Vagina (tissue), 2 donors: ENCODE measurements at regions not wholly inside any gene's neighbourhood (a gene's known extent, or its start where the extent isn't known, plus 50 kb on each side); places are given as distances from the start of the nearest gene placed in this dataset.
A peak's percentile ranks its signal among the peaks of the same experiment; 100 is the strongest.

Source experiments
- DNase-seq, 2 donors: peaks; one replicate each; pipeline ENCODE4 v3.0.0-alpha.2; 2017; ENCODE audit errors: extremely low spot score in 2 of 2
- H3K27ac ChIP-seq: fragments of 200-600 bp; sonication (generic); one replicate; pipeline ENCODE4 v1.5.1; 2019
- H3K27me3 ChIP-seq: fragments of 200-600 bp; sonication (generic); one replicate; pipeline ENCODE4 v1.5.1; 2019
- H3K36me3 ChIP-seq, 2 donors: fragments of 200-600 bp; sonication (generic); one replicate each; pipeline ENCODE4 v1.5.1; 2017 to 2019
- H3K4me1 ChIP-seq: fragments of 200-600 bp; sonication (generic); one replicate; pipeline ENCODE4 v1.5.1; 2019
- H3K4me3 ChIP-seq, 2 donors: fragments of 200-600 bp; sonication (generic); 1 replicate in 1 of 2; 2 replicates in 1 of 2; pipeline ENCODE4 v1.5.1; 2016 to 2019
- H3K9me3 ChIP-seq: fragments of 200-600 bp; sonication (generic); one replicate; pipeline ENCODE4 v1.5.1; 2019
- CTCF ChIP-seq, 3 experiments: fragments of 450-650 bp in 2 of 3; fragments of 200-600 bp in 1 of 3; sonication (generic) in 1 of 3; IDR thresholded peaks; one replicate each; pipeline ENCODE4 v1.5.1; 2017 to 2019; ENCODE audit warnings: antibody characterized with exemption in 3 of 3, mild to moderate bottlenecking in 2 of 3, moderate library complexity in 2 of 3
- POLR2A ChIP-seq, 2 donors: fragments of 450-650 bp; IDR thresholded peaks; one replicate each; pipeline ENCODE4 v1.6.1; 2017; ENCODE audit warnings: antibody characterized with exemption in 2 of 2, mild to moderate bottlenecking in 2 of 2, moderate library complexity in 2 of 2
- POLR2AphosphoS5 ChIP-seq, 2 donors: sonication (generic); formaldehyde crosslinking; IDR thresholded peaks; one replicate each; pipeline ENCODE4 v1.9.0; 2017; ENCODE audit warnings: antibody characterized with exemption in 2 of 2, mild to moderate bottlenecking in 2 of 2, low read depth in 1 of 2; ENCODE audit not compliant: insufficient read depth in 1 of 2
- intact Hi-C: fragments of 100-400 bp; cut with DNase I; formaldehyde crosslinking; loops from one replicate; pipeline ENCODE4 v1.15.1; 2023

DNA sequence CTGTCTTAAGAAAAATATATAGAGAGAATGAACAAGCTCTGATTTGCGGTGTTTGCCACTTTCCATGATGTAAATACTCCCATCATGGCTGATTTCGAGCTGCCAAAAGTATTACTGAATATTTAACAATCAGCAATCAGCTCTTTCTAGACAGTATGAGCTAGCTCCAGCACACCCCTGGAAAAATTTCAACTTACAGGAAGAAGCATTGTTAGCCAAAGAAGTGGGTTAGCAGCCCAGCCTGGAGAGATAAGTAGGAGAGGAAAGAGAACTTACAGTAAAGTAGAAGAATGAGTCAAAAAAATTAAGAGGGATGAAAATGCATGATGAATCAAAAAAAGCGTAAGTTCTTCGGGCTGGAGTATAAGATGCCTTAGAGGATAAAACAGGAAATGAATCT is 60.6 kb upstream of the ANK3 start:
- H3K4me3 ChIP-seq = no peak overlapping the region
- DNase-seq = no peak
- H3K36me3 ChIP-seq = no peaks in the 10 kb centered on the region
- H3K9me3 ChIP-seq = no peaks in the 10 kb centered on the region
- H3K4me1 ChIP-seq = peaks cover 20% of the 10 kb centered on the region
- TF ChIP-seq POLR2AphosphoS5 (IDR thresholded peaks at IDR 0.05; ENCODE audit: insufficient read depth in 1 of 2, low read depth in 1 of 2) (no peak), CTCF (IDR thresholded peaks at IDR 0.05) (no peak), POLR2A (IDR thresholded peaks at IDR 0.05) (no peak)
- H3K27ac ChIP-seq = no peak overlapping the region
- H3K27me3 ChIP-seq = no peaks in the 10 kb centered on the region
- intact Hi-C loops = no loop called here

- Histone ChIP-seq H3K9me3 (no peaks in the 10 kb centered on the region), H3K36me3 (no peaks in the 10 kb centered on the region), H3K4me3 (no peak overlapping the region), H3K27me3 (no peaks in the 10 kb centered on the region), H3K4me1 (peaks cover 20% of the 10 kb centered on the region), H3K27ac (no peak overlapping the region)
- TF ChIP-seq POLR2A (IDR thresholded peaks at IDR 0.05) (no peak), POLR2AphosphoS5 (IDR thresholded peaks at IDR 0.05; ENCODE audit: insufficient read depth in 1 of 2, low read depth in 1 of 2) (no peak)
- DNase-seq = no peak
- intact Hi-C loops = loop anchor here (10.0 kb wide), 1 partner anchor 197 kb away; no protein-coding TSS in a partner anchor
Measured at GRCh38 chr10:60448246-60448645, 58.6 kb upstream of the ANK3 start.

- intact Hi-C loops = loop anchor here (10.0 kb wide), 1 partner anchor 198 kb away; no protein-coding TSS in a partner anchor
- TF ChIP-seq POLR2A (IDR thresholded peaks at IDR 0.05) (no peak), POLR2AphosphoS5 (IDR thresholded peaks at IDR 0.05; ENCODE audit: insufficient read depth in 1 of 2, low read depth in 1 of 2) (no peak), CTCF (IDR thresholded peaks at IDR 0.05) (no peak)
- Histone ChIP-seq H3K4me1 (peaks cover 20% of the 10 kb centered on the region), H3K9me3 (no peaks in the 10 kb centered on the region), H3K27me3 (no peaks in the 10 kb centered on the region), H3K36me3 (no peaks in the 10 kb centered on the region), H3K4me3 (no peak overlapping the region), H3K27ac (no peak overlapping the region)
- DNase-seq = no peak
Measured at GRCh38 chr10:60446851-60447250, 57.2 kb upstream of the ANK3 start.

- intact Hi-C loops = loop anchor here (10.0 kb wide), 1 partner anchor 199 kb away; no protein-coding TSS in a partner anchor
- Histone ChIP-seq H3K36me3 (no peaks in the 10 kb centered on the region), H3K4me1 (peaks cover 20% of the 10 kb centered on the region), H3K9me3 (no peaks in the 10 kb centered on the region), H3K27me3 (no peaks in the 10 kb centered on the region), H3K27ac (no peak overlapping the region), H3K4me3 (no peak overlapping the region)
- TF ChIP-seq POLR2A (IDR thresholded peaks at IDR 0.05) (no peak), POLR2AphosphoS5 (IDR thresholded peaks at IDR 0.05; ENCODE audit: insufficient read depth in 1 of 2, low read depth in 1 of 2) (no peak), CTCF (IDR thresholded peaks at IDR 0.05) (no peak)
- DNase-seq = no peak
Measured at GRCh38 chr10:60446070-60446833, 56.6 kb upstream of the ANK3 start.

GRCh38 chr10:60444494-60445064 is 54.9 kb upstream of the ANK3 start:
- Histone ChIP-seq H3K27me3 (no peaks in the 10 kb centered on the region), H3K36me3 (no peaks in the 10 kb centered on the region), H3K9me3 (no peaks in the 10 kb centered on the region), H3K4me1 (peaks cover 20% of the 10 kb centered on the region), H3K4me3 (no peak overlapping the region), H3K27ac (no peak overlapping the region)
- TF ChIP-seq CTCF (IDR thresholded peaks at IDR 0.05) (peak in 2 of 3 experiments; percentile 29 to 38), POLR2A (IDR thresholded peaks at IDR 0.05) (no peak), POLR2AphosphoS5 (IDR thresholded peaks at IDR 0.05; ENCODE audit: insufficient read depth in 1 of 2, low read depth in 1 of 2) (no peak)
- intact Hi-C loops = loop anchor here (10.0 kb wide), 1 partner anchor 200 kb away; no protein-coding TSS in a partner anchor
- DNase-seq = no peak
